Astrocyte of the spinal cord (primary cell): ENCODE measurements at regions not wholly inside any gene's neighbourhood (a gene's known extent, or its start where the extent isn't known, plus 50 kb on each side); places are given as distances from the start of the nearest gene placed in this dataset.

Experiments used
- DNase-seq: peaks from one replicate; pipeline ENCODE4 v3.0.0; 2011; ENCODE audit warnings: low read depth, low spot score
- H3K4me3 ChIP-seq: 2 replicates; pipeline ENCODE4 v1.5.1; 2011; ENCODE audit warnings: low read depth, mild to moderate bottlenecking, low read length, moderate library complexity
- in situ Hi-C: cut with HindIII; loops from 2 replicates; pipeline ENCODE4 v1.10.0; 2017; ENCODE audit warnings: low sequenced_read_pairs
- TF ChIP-seq, protein P1 (sequence below): IDR thresholded peaks from 2 replicates; pipeline ENCODE4 v1.5.1; 2012; ENCODE audit warnings: low read depth, mild to moderate bottlenecking, low read length, inconsistent platforms

DNA sequence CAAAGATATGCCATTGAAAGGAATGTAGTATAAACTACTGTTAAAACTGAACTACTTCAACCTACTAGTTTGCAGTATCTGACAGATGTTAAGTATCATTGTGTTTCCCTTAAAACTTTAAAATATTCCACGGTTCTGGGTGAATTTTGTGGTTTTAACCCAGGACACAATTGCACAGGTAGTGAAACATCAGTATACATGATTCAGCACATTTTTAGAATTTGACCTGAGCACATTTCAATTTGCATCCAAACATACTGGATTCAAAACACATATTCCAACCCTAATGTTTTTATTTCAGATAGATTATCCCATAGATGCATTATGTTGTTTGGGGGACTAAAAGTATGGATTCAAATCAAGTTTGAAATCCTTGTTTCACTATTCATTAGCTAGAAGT, 129.9 kb upstream of the ZNF804B start:
- no peak overlapping the region for H3K4me3 ChIP-seq
- TF ChIP-seq, protein P1, sequence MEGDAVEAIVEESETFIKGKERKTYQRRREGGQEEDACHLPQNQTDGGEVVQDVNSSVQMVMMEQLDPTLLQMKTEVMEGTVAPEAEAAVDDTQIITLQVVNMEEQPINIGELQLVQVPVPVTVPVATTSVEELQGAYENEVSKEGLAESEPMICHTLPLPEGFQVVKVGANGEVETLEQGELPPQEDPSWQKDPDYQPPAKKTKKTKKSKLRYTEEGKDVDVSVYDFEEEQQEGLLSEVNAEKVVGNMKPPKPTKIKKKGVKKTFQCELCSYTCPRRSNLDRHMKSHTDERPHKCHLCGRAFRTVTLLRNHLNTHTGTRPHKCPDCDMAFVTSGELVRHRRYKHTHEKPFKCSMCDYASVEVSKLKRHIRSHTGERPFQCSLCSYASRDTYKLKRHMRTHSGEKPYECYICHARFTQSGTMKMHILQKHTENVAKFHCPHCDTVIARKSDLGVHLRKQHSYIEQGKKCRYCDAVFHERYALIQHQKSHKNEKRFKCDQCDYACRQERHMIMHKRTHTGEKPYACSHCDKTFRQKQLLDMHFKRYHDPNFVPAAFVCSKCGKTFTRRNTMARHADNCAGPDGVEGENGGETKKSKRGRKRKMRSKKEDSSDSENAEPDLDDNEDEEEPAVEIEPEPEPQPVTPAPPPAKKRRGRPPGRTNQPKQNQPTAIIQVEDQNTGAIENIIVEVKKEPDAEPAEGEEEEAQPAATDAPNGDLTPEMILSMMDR, result no peak
- in situ Hi-C loops, result no loop called here
- no peak for DNase-seq

DNA sequence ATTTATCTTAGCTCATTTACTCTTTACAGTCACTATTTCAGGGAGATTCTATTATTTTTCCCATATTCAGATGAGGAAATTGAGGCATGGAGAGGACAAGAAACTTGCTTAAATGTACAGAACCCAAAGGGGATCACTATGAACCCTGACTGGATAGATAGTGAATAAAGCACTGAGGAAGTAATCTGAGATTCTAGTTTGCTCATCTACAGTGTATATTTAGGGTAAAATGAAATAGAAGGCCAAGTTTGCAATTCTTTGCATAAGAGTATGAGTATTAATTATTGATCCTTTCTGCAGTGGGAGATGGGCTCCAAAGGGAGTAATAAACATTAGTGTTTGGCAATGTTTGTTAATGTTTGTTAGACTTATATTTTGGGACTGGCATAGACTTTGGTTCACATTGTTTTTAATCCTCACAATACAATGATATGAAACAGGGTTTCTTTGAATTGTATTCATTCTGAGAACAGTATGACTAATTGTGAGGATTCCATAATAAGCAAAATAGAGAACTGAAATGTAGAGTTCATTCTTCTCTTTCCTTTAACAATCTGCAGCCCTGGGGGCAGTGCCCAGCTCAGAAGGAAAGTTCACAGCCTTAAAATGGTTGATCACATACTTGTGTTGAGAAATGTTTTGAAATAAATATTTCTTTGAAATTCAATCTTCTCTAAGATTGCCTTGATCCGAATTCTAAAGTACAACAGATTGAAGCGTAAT, 131.0 kb upstream of the ZNF804B start:
- H3K4me3 ChIP-seq, result no peak overlapping the region
- in situ Hi-C loops, result no loop called here
- DNase-seq, result no peak
- TF ChIP-seq, protein P1, result no peak

DNA sequence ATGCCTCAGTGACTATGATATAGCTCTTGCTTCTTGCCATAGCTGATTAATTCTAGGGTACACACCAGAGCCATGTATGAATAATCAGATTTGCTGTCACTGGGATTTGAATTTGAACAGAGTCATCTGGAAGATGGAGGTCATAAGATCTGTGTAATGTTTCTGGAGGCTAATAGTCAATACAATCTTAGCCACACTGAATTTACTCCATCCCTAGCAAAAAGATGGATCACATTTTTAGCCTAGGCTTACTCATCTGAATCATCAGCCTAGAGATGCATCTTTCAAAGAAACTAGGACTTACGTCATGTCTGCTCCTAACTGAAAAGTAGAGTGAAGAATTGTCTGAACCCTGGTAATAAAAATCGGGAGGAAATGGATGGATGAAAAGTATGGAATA, 142.3 kb upstream of the ZNF804B start:
- in situ Hi-C loops, result no loop called here
- no peak overlapping the region for H3K4me3 ChIP-seq
- DNase-seq, result no peak
- TF ChIP-seq, protein P1, result no peak

DNA sequence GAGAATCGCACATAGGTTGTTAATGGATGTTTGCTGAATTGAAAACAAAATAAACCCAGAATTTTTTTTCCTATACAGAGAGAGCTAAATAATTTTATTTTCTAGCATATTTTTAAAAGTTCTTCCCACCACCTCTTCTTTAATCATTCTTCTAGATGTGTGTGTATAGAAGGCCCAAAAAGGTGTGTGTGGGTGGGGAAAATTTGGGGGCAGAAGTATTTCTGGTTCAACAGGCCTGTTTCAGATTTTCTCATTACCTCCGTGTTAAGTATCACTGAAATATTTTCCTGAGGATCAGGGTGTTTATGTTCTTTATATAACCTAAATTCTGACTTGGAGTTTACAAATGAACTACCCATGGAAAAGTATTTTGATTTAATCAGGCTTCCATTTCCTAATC, 144.2 kb upstream of the ZNF804B start:
- no peak for DNase-seq
- no peak overlapping the region for H3K4me3 ChIP-seq
- TF ChIP-seq, protein P1, result no peak
- in situ Hi-C loops, result no loop called here

DNA sequence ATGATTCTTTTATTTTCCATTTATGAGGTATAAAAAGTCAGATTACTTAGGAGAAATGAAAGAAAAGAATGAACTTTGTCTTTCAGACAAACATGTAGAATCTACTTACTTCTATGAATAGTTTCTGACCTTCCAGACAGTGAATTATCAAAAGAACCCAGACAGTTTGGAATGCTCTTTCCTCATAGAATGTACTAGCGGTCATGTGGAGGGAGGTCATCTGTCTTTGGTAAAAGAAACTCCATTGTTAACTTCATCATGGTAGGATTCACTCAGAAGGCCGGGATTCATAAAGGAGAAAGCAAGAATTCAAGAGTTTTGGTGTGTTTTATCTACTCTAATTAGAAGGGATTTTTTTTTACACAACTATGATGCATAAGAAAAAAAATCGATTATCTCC, 144.8 kb upstream of the ZNF804B start:
- H3K4me3 ChIP-seq, result no peak overlapping the region
- in situ Hi-C loops, result no loop called here
- TF ChIP-seq, protein P1, result no peak
- no peak for DNase-seq

DNA sequence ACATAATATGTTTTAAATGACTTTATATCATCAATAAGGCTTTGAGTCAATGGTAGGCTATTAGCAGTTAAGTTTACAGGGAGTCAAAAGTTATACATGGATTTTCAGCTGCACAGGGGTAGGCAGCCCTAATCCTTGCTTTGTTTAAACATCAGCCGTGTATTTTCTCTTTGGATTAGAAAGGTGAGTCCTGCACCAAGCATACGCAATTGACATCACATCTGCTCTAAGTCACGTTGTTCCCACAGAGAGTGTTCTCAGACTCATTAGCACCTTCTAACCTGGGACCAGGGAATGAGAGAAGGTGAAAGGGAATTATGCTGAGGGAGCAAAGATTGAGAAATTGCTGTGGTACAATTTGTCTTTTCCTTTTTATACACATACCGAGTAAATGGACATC, 148.6 kb upstream of the ZNF804B start:
- TF ChIP-seq, protein P1, result no peak
- in situ Hi-C loops, result no loop called here

More for the DNA sequence above, 148.6 kb upstream of the ZNF804B start:
- no peak for DNase-seq
- no peak overlapping the region for H3K4me3 ChIP-seq
